H9 (cell line): ENCODE measurements at regions not wholly inside any gene's neighbourhood (a gene's known extent, or its start where the extent isn't known, plus 50 kb on each side); places are given as distances from the start of the nearest gene placed in this dataset.
"Not testable (repeated sequence)": the region's sequence is repeated elsewhere in the genome, so short reads cannot be mapped to it uniquely, and the experiment has no call there.

Experiments
- DNase-seq: peaks from one replicate; pipeline ENCODE4 v3.0.0-alpha.2; 2017
- H2AFZ ChIP-seq: one replicate; pipeline ENCODE4 v1.6.1; 2013; ENCODE audit warnings: mild to moderate bottlenecking, low read length, control low read depth, moderate library complexity
- H2AK5ac ChIP-seq: 2 replicates; pipeline ENCODE4 v1.6.1; 2013; ENCODE audit warnings: low read length, control low read depth, mixed read lengths; ENCODE audit not compliant: insufficient read length
- H2BK120ac ChIP-seq: one replicate; pipeline ENCODE4 v1.6.1; 2013; ENCODE audit warnings: low read depth, mild to moderate bottlenecking, low read length, control low read depth, inconsistent platforms; ENCODE audit not compliant: poor library complexity, severe bottlenecking
- H2BK12ac ChIP-seq: 2 replicates; pipeline ENCODE4 v1.6.1; 2013; ENCODE audit warnings: low read length, control low read depth, mixed read lengths, low read depth; ENCODE audit not compliant: insufficient read length
- H2BK15ac ChIP-seq: 2 replicates; pipeline ENCODE4 v1.6.1; 2013; ENCODE audit warnings: low read depth, low read length, control low read depth
- H2BK20ac ChIP-seq: one replicate; pipeline ENCODE4 v1.6.1; 2013; ENCODE audit warnings: low read depth, mild to moderate bottlenecking, low read length, control low read depth, inconsistent platforms; ENCODE audit not compliant: poor library complexity, severe bottlenecking
- H2BK5ac ChIP-seq: 2 replicates; pipeline ENCODE4 v1.6.1; 2013; ENCODE audit warnings: low read length, control low read depth, mixed read lengths; ENCODE audit not compliant: insufficient read length
- H3K14ac ChIP-seq: 2 replicates; pipeline ENCODE4 v1.6.1; 2013; ENCODE audit warnings: low read length, control low read depth; ENCODE audit not compliant: insufficient read depth
- H3K18ac ChIP-seq: 2 replicates; pipeline ENCODE4 v1.6.1; 2013; ENCODE audit warnings: low read depth, mild to moderate bottlenecking, mixed read lengths, low read length, control low read depth; ENCODE audit not compliant: insufficient read length
- H3K23ac ChIP-seq: 2 replicates; pipeline ENCODE4 v1.6.1; 2013; ENCODE audit warnings: low read length, control low read depth, mixed read lengths, low read depth; ENCODE audit not compliant: insufficient read length
- H3K23me2 ChIP-seq: 2 replicates; pipeline ENCODE4 v1.6.1; 2013; ENCODE audit warnings: low read depth, mild to moderate bottlenecking, mixed read lengths, low read length, control low read depth; ENCODE audit not compliant: insufficient read length, poor library complexity, severe bottlenecking
- H3K27ac ChIP-seq: 2 replicates; pipeline ENCODE4 v1.5.1; 2013; ENCODE audit warnings: low read length, control low read depth, mixed read lengths, low read depth; ENCODE audit not compliant: insufficient read length
- H3K27me3 ChIP-seq: 2 replicates; pipeline ENCODE4 v1.6.1; 2013; ENCODE audit warnings: low read length, control low read depth, inconsistent platforms; ENCODE audit not compliant: insufficient read depth
- H3K4ac ChIP-seq: 2 replicates; pipeline ENCODE4 v1.6.1; 2013; ENCODE audit warnings: low read depth, mild to moderate bottlenecking, control low read depth, inconsistent platforms, low read length, moderate library complexity
- H3K4me1 ChIP-seq: 2 replicates; pipeline ENCODE4 v1.6.1; 2013; ENCODE audit warnings: low read length, control low read depth, inconsistent platforms; ENCODE audit not compliant: insufficient read depth
- H3K4me2 ChIP-seq: 2 replicates; pipeline ENCODE4 v1.6.1; 2013; ENCODE audit warnings: low read length, control low read depth, mixed read lengths; ENCODE audit not compliant: insufficient read length, insufficient read depth
- H3K56ac ChIP-seq: 2 replicates; pipeline ENCODE4 v1.6.1; 2013; ENCODE audit warnings: low read depth, mild to moderate bottlenecking, mixed read lengths, low read length, control low read depth; ENCODE audit not compliant: insufficient read length
- H3K79me1 ChIP-seq: 2 replicates; pipeline ENCODE4 v1.6.1; 2013; ENCODE audit warnings: low read depth, mild to moderate bottlenecking, moderate library complexity, low read length, control low read depth, inconsistent platforms; ENCODE audit not compliant: insufficient read depth, poor library complexity, severe bottlenecking
- H3K79me2 ChIP-seq: 2 replicates; pipeline ENCODE4 v1.6.1; 2013; ENCODE audit warnings: low read length, control low read depth, inconsistent platforms; ENCODE audit not compliant: insufficient read depth
- H3K9ac ChIP-seq: 2 replicates; pipeline ENCODE4 v1.6.1; 2013; ENCODE audit warnings: low read length, control low read depth, mixed read lengths; ENCODE audit not compliant: insufficient read length; ENCODE audit errors: extremely low read depth
- H3K9me3 ChIP-seq: one replicate; pipeline ENCODE4 v1.6.1; 2013; ENCODE audit warnings: low read depth, low read length, inconsistent platforms; ENCODE audit not compliant: control insufficient read depth
- H3T11ph ChIP-seq: one replicate; pipeline ENCODE4 v1.6.1; 2013; ENCODE audit warnings: mild to moderate bottlenecking, low read length, control low read depth, inconsistent platforms
- H4K20me1 ChIP-seq: one replicate; pipeline ENCODE4 v1.6.1; 2013; ENCODE audit not compliant: control insufficient read depth, insufficient read length, insufficient read depth
- H4K5ac ChIP-seq: 2 replicates; pipeline ENCODE4 v1.6.1; 2013; ENCODE audit warnings: low read depth, mild to moderate bottlenecking, mixed read lengths, low read length, control low read depth; ENCODE audit not compliant: insufficient read length
- H4K8ac ChIP-seq: replicated peaks from 2 replicates; pipeline ENCODE4 v1.6.1; 2013; ENCODE audit warnings: low read length, control low read depth, mixed read lengths, low read depth; ENCODE audit not compliant: insufficient read length
- H4K91ac ChIP-seq: 2 replicates; pipeline ENCODE4 v1.6.1; 2013; ENCODE audit warnings: low read depth, mild to moderate bottlenecking, moderate library complexity, mixed read lengths, low read length, control low read depth; ENCODE audit not compliant: insufficient read length
- H3K27ac Mint-ChIP-seq, 3 experiments: 2 replicates in 2 of 3; 3 replicates in 1 of 3; pipeline ENCODE4 v1.8.0; 2020 to 2021; ENCODE audit warnings: mixed read lengths in 3 of 3, mild to moderate bottlenecking in 1 of 3, moderate library complexity in 1 of 3
- H3K27me3 Mint-ChIP-seq: 2 replicates; pipeline ENCODE4 v1.8.0; 2021; ENCODE audit warnings: low read depth, mild to moderate bottlenecking, moderate library complexity, mixed read lengths
- H3K36me3 Mint-ChIP-seq, 3 experiments: 2 replicates in 2 of 3; 3 replicates in 1 of 3; pipeline ENCODE4 v1.8.0; 2020 to 2021; ENCODE audit warnings: low read depth in 3 of 3, mixed read lengths in 3 of 3; ENCODE audit not compliant: insufficient read depth in 1 of 3
- H3K4me1 Mint-ChIP-seq, 2 experiments: 2 replicates each; pipeline ENCODE4 v1.8.0; 2020; ENCODE audit warnings: mixed read lengths in 2 of 2
- H3K4me3 Mint-ChIP-seq, 2 experiments: 2 replicates in 1 of 2; 3 replicates in 1 of 2; pipeline ENCODE4 v1.8.0; 2020 to 2021; ENCODE audit warnings: mild to moderate bottlenecking in 2 of 2, mixed read lengths in 2 of 2, moderate library complexity in 1 of 2
- H3K9me3 Mint-ChIP-seq, 2 experiments: 2 replicates in 1 of 2; 3 replicates in 1 of 2; pipeline ENCODE4 v1.8.0; 2020; ENCODE audit warnings: mild to moderate bottlenecking in 2 of 2, mixed read lengths in 2 of 2, moderate library complexity in 1 of 2
- WGBS: extraction: QIAGEN DNeasy Blood & Tissue Kit; methylation state at CpG from one replicate; pipeline ENCODE4 v1.1.7; 2013; ENCODE audit warnings: missing lambda C conversion rate, low lambda C conversion rate, mixed read lengths; ENCODE audit not compliant: insufficient read length; ENCODE audit errors: extremely low coverage; 5-methylcytosine and 5-hydroxymethylcytosine counted together

DNA sequence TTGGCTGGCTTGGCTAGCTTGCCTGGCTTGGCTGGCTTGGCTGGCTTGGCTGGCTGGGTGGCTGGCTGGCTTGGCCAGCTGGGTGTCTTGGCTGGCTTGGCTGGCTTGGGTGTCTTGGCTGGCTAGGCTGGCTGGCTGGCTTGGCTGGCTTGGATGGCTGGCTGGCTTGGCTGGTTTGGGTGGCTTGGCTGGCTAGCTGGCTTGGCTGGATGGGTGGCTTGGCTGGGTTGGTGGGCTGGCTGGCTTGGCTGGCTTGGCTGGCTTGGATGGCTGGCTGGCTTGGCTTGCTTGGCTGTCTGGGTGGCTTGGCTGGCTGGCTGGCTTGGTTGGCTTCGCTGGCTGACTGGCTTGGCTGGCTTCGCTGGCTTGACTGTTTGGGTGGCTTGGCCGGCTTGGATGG, 440.3 kb downstream of the GOLGA6L6 start:
- H2BK120ac ChIP-seq, H3K27me3 Mint-ChIP-seq: not testable (repeated sequence)
- H3K9me3 Mint-ChIP-seq: peaks cover 5 to 10% of the 10 kb centered on the region in 2 experiments; a peak in 4 of 5 replicates

DNA sequence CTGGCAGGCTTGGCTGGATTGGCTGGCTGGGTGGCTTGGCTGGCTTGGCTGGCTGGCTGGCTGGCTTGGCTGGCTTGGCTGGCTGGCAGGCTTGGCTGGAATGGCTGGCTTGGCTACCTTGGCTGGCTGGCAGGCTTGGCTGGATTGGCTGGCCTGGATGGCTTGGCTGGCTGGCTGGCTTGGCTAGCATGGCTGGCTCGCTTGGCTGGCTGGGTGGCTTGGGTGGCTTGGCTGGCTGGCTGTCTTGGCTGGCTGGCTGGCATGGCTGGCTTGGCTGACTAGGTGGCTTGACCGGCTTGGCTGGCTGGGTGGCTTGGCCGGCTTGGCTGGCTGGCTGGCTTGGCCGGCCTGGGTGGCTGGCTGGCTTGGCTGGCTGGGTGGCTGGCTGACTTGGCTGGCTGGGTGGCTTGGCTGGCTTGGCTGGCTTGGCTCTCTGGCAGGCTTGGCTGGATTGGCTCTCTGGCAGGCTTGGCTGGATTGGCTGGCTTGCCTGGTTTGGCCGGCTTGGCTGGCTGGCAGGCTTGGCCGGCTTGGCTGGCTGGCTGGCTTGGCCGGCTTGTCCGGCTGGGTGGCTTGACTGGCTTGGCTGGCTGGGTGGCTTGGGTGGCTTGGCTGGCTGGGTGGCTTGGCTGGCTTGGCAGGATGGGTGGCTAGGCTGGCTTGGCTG, 440.9 kb downstream of the GOLGA6L6 start:
- H4K20me1 ChIP-seq, H2BK12ac ChIP-seq, H4K5ac ChIP-seq, H3K27ac ChIP-seq, H3K4me2 ChIP-seq, H3K4me1 ChIP-seq, H3K9me3 Mint-ChIP-seq, H2BK120ac ChIP-seq, H3K79me1 ChIP-seq, H4K91ac ChIP-seq, H2BK20ac ChIP-seq, H3K18ac ChIP-seq, H4K8ac ChIP-seq, H2AFZ ChIP-seq, H3K23ac ChIP-seq, H3K27me3 ChIP-seq, H3K14ac ChIP-seq, H3K56ac ChIP-seq, H2AK5ac ChIP-seq, H3K36me3 Mint-ChIP-seq, H3K9ac ChIP-seq, H2BK5ac ChIP-seq, H3K4ac ChIP-seq, H3K4me3 Mint-ChIP-seq, H3K23me2 ChIP-seq, H3T11ph ChIP-seq, H2BK15ac ChIP-seq, DNase-seq, H3K9me3 ChIP-seq, H3K27me3 Mint-ChIP-seq, H3K27ac Mint-ChIP-seq, H3K4me1 Mint-ChIP-seq, H3K79me2 ChIP-seq: not testable (repeated sequence)
- WGBS: no CpG with 5 or more reads among the region's 8 CpGs

More for the DNA sequence above, 440.3 kb downstream of the GOLGA6L6 start:
- not testable (repeated sequence) for H2AK5ac ChIP-seq, H2BK12ac ChIP-seq, H3K4me2 ChIP-seq, H2BK15ac ChIP-seq, H3K4me3 Mint-ChIP-seq, H3T11ph ChIP-seq, H3K27ac ChIP-seq, H3K56ac ChIP-seq, H3K4ac ChIP-seq, H4K8ac ChIP-seq, H3K4me1 ChIP-seq, H3K36me3 Mint-ChIP-seq, H2AFZ ChIP-seq, H3K18ac ChIP-seq, H2BK20ac ChIP-seq, H3K79me1 ChIP-seq, H4K20me1 ChIP-seq, H3K79me2 ChIP-seq, H3K23me2 ChIP-seq, H3K27ac Mint-ChIP-seq, H3K23ac ChIP-seq, H3K4me1 Mint-ChIP-seq, H3K9ac ChIP-seq, H3K27me3 ChIP-seq, H3K14ac ChIP-seq, H4K91ac ChIP-seq, H3K9me3 ChIP-seq, H4K5ac ChIP-seq, H2BK5ac ChIP-seq, DNase-seq
- WGBS: no CpG with 5 or more reads among the region's 3 CpGs
